ENCODE measurements at regions not wholly inside any gene's neighbourhood (a gene's known extent, or its start where the extent isn't known, plus 50 kb on each side); places are given as distances from the start of the nearest gene placed in this dataset.
"Not testable (repeated sequence)": the region's sequence is repeated elsewhere in the genome, so short reads cannot be mapped to it uniquely, and the experiment has no call there.

DNA sequence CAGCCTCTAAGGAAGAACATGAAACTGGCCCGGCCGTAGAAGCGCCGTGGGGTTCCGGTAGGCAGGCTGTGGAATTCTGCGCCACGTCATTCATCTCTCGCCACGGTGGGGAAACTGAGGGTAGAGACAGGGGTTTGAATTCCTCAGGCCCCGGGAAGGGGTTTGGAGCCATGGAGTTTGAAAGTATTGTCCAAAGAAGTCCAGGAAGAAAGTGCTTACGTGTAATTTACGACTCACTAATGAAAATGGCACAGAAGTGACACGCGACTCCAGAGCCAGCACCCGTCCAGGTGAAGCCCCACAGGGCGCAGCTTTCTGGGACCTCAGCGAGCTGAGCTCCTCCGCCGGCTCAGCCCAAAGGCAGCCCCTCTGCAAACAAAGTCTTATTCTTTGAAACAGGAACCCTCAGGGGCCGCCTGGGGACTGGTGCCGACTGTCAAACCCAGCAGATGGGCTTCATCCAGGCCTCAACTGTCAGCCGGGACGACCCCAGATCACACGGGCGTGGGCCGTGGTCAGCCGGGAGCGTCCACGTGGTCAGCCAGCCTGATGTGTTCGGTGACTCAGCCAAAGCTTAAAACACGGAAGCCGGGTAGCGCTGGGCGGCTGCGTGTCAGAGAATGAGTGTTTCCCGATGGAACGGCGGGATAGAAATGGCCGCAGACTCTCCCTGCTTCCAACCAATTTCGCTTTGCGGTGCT is 200.0 kb downstream of the LAT start:
- DNase-seq (ENCODE audit: low read depth in 2 of 2): not testable (repeated sequence)

DNA sequence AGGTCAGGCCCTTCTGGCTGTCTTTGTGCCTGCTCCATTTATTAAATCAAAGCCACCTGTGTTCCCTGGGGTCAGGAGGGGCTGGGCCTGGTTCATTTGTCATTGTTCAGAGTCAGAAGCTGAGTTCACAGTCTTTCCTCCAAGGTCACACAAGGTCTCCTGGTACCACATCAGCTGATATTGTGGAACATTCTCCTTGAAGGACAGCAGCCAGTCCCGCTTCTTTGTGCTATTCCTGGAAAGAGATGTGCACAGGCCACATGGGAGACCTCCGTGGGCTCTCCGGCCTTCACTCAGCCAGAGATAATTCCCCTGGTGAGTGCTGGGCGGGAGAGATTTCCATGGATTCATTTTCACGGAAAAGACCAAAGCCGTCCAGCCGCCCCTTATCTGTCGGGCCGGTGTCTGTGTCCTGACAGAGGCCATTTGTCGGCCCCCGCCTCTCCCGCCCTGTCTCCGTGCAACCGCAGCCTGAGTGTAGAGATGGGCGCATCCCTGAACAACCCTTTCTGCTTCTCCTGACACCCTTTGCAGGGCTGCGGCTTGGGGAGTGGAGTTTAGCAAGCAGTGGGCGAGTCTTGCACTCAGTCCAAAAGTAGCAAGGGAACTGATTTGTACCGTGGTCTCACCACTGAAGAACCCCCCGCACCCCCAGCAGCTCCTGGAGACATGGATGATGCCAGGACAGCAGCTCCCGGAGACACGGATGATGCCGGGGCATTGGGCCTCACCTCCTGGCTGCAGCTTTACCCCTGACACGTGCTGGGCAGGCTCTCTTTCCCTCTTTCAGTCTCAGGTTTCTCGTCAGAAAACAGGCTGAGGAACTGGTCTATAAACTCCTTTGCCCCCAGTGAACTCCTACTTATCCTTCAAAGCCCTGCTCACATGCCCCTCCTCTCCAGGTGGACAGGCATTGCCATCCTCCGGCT is 198.4 kb downstream of the LAT start:
- DNase-seq (ENCODE audit: low read depth in 2 of 2): not testable (repeated sequence)

- DNase-seq (ENCODE audit: low read depth in 2 of 2): no peak
Measured at GRCh38 chr16:29182501-29182900, 197.6 kb downstream of the LAT start.

GRCh38 chr16:29181921-29182411 is 197.1 kb downstream of the LAT start:
- DNase-seq (ENCODE audit: low read depth in 2 of 2): not testable (repeated sequence)

DNA sequence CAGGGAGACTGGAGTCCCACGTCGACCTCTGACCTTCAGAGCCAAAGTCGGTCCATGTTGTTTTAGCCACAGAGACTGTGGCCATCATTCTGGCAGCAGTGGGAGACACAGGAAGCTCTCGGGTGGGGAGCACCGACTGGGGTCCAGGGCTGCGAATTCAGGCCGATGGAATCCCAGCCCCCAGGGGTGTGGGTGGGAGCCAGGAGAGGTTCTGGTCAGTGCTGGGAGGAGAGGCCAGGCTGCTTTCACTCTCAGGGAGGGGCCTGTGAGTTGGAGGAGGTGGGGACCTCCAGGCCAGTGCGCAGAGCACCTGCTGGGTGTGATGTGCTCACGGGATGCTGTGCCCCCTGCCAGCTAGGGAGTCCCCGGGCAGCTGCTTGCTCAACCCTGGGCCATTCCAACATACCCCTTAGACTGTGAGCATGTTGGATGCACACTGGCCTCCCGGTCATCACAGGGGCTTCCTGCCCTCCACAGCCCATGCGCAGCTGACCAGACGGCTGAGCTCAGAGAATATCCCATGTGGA is 196.5 kb downstream of the LAT start:
- DNase-seq (ENCODE audit: low read depth in 2 of 2): not testable (repeated sequence)

DNA sequence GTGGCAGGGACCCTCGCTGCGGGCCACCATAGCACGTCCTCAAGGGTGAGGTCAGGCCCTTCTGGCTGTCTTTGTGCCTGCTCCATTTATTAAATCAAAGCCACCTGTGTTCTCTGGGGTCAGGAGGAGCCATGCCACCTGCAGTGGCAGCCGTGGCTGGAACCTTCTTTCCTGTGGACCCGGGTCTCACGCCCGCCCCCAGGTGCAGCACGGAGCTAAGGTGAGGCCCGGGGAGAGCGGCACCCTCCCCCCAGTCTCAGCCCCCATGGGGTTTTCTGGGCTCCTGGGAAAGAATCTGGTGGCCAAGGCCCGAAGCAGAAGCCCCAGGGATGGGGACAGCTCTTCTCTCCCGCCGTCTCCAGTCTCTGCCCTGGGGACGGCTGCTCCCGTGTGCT is 195.4 kb downstream of the LAT start:
- not testable (repeated sequence) for DNase-seq (ENCODE audit: low read depth in 2 of 2)

GRCh38 chr16:29179401-29180205 is 194.8 kb downstream of the LAT start:
- not testable (repeated sequence) for DNase-seq (ENCODE audit: low read depth in 2 of 2)

DNA sequence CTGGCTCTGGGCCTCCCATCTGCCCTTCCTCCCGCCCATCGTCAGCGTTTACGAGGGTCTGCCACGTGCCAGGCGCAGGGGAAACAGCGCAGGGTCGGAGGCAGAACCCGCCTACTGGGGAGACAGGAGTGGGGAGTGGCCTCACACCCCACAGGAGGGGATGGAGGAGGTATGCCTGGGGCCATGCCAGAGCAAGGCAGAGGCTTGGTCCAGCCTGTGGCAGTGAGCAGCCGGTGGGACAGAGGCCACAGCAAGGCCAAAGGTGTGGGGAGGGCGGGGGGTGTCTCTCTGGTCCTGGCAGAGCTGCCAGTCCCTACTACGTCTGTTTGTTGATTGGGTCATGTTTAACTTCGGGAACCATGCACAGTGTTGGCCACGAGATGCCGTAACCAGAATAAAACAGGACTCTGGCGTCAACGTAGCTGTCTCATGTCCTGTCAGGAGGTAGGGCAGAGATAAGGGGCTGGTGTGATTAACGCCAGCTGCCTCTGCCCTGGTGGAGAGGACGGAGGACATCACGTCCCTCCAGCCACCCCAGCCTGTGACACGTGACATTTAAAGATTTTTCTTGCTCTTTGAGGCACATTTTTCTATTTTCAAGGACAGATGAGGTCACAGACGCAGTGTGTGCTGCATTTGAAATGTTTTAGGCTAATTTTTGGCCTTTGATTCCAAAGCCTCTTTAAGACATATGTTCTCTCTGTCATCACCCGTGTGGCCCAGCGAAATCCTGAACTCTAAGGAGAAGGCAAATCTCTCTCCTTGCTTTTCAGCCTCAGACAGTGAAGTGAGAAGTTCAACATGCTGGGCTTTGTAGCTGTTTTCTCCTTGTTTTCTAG is 193.3 kb downstream of the LAT start:
- DNase-seq (ENCODE audit: low read depth in 2 of 2): not testable (repeated sequence)

- not testable (repeated sequence) for DNase-seq (ENCODE audit: low read depth in 2 of 2)
Measured at GRCh38 chr16:29177203-29177887, 192.5 kb downstream of the LAT start.

GRCh38 chr16:29176822-29177202 is 192.0 kb downstream of the LAT start:
- not testable (repeated sequence) for DNase-seq (ENCODE audit: low read depth in 2 of 2)

- not testable (repeated sequence) for DNase-seq (ENCODE audit: low read depth in 2 of 2)
Measured at GRCh38 chr16:29176154-29176470, 191.3 kb downstream of the LAT start.

DNA sequence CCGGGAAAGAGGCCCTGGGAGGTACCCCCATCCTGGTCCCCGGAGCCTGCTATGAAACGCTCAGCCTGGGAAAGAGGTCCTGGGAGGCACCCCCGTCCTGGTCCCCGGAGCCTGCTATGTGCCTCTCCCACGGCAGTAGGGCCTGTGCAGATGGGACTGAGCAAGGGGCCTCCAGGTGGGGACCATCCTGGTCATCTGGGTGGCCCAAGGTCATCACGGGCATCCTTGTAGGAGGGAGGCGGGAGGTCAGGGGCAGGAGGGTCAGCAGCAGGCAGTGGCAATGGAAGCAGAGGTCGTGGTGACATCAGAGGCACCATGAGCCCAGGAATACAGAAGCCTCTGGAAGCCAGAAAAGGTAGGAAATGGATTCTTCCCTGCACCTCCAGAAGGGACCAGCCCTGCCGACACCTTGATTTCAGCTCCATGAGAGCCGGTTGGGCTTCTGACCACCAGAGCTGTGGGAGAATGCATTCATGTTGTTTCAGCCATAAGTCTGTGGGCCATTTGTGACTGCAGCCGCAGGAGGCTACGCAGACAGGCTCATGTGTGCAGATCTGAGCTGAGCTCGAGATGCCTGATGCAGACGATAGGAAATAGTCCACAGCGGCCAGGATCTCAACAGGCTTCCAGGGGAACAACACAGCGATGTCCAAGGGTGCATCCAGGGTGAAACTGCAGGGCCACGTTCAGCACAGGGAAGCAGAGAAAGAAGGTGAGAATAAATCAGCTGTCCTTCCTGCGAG is 190.7 kb downstream of the LAT start:
- not testable (repeated sequence) for DNase-seq (ENCODE audit: low read depth in 2 of 2)

DNA sequence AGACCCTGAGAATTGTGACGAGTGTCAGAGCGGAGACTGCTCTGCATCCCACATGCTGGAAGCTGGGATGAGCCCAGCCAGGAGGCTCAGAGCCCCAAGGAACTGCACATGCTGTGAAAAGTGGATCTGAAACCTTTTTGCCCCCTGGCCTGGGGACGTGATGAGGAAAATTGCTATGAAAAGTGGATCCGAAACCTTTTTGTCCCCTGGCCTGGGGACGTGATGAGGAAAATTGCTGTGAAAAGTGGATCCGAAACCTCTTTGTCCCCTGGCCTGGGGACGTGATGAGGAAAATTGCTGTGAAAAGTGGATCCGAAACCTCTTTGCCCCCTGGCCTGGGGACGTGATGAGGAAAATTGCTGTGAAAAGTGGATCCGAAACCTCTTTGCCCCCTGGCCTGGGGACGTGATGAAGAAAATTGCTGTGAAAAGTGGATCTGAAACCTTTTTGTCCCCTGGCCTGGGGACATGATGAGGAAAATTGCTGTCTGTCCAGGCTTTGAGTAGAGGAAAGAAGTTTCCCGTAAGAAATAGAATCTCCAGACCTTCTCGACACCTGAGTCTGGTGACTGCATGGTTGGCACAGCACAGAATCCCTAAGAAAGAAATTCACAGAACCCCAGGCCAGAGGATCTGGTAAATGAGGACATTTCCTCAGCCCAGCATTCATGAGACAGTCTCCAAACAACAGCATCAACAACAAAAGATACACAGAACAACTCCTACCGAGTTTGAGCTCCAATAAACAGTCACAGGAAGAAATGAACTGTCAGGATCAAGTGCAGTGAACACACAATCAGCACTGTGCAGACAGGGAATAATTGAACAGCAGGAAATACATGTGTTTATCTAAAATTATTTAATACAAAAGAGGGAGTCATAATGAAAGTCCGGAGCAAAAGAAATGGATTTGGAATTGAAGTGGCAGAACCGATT is 188.8 kb downstream of the LAT start:
- not testable (repeated sequence) for DNase-seq (ENCODE audit: low read depth in 2 of 2)

GRCh38 chr16:29172098-29172724 is 187.4 kb downstream of the LAT start:
- DNase-seq (ENCODE audit: low read depth in 2 of 2): not testable (repeated sequence)

GRCh38 chr16:29171296-29171695 is 186.4 kb downstream of the LAT start:
- DNase-seq (ENCODE audit: low read depth in 2 of 2): not testable (repeated sequence)

- DNase-seq (ENCODE audit: low read depth in 2 of 2): not testable (repeated sequence)
Measured at GRCh38 chr16:29170393-29171119, 185.7 kb downstream of the LAT start.

Data from stimulated activated CD4-positive, alpha-beta T cell treated with anti-CD3 and anti-CD28 coated beads, Interleukin-4, amount 100 ng/mL, for 48 hours (primary cell).